Liver (tissue), 8 donors: ENCODE measurements at regions not wholly inside any gene's neighbourhood (a gene's known extent, or its start where the extent isn't known, plus 50 kb on each side); places are given as distances from the start of the nearest gene placed in this dataset.

Experiments
- DNase-seq: peaks from one replicate; pipeline ENCODE4 v3.0.0-alpha.2; 2017; ENCODE audit warnings: low spot score
- H3K27ac ChIP-seq, 2 donors: one replicate each; pipeline ENCODE4 v1.7.0; 2013; ENCODE audit warnings: inconsistent platforms in 2 of 2, low read length in 2 of 2, control low read depth in 1 of 2, low read depth in 1 of 2, mild to moderate bottlenecking in 1 of 2
- H3K27me3 ChIP-seq, 4 donors: one replicate each; pipeline versions ENCODE4 v1.6.1 to v1.7.0; 2013; ENCODE audit warnings: low read length in 3 of 4, inconsistent platforms in 1 of 4, mild to moderate bottlenecking in 1 of 4, moderate library complexity in 1 of 4; ENCODE audit not compliant: control insufficient read depth in 4 of 4, insufficient read depth in 4 of 4
- H3K36me3 ChIP-seq, 4 donors: one replicate each; pipeline versions ENCODE4 v1.6.1 to v1.7.0; 2013; ENCODE audit warnings: low read length in 3 of 4, mild to moderate bottlenecking in 3 of 4, low read depth in 1 of 4, moderate library complexity in 1 of 4; ENCODE audit not compliant: control insufficient read depth in 4 of 4, insufficient read depth in 3 of 4
- H3K4me1 ChIP-seq, 4 donors: one replicate each; pipeline versions ENCODE4 v1.6.1 to v1.7.0; 2013; ENCODE audit warnings: low read length in 3 of 4, mild to moderate bottlenecking in 3 of 4, moderate library complexity in 1 of 4; ENCODE audit not compliant: control insufficient read depth in 4 of 4, insufficient read depth in 4 of 4
- H3K4me3 ChIP-seq, 3 donors: one replicate each; pipeline versions ENCODE4 v1.6.1 to v1.7.0; 2013; ENCODE audit warnings: low read length in 3 of 3, control low read depth in 1 of 3, low read depth in 1 of 3, mild to moderate bottlenecking in 1 of 3
- H3K9ac ChIP-seq, 2 donors: one replicate each; pipeline ENCODE4 v1.7.0; 2013; ENCODE audit warnings: low read length in 2 of 2, mild to moderate bottlenecking in 2 of 2, moderate library complexity in 2 of 2, control low read depth in 1 of 2, low read depth in 1 of 2
- H3K9me3 ChIP-seq, 4 donors: one replicate each; pipeline versions ENCODE4 v1.6.1 to v1.7.0; 2013; ENCODE audit warnings: low read length in 3 of 4; ENCODE audit not compliant: control insufficient read depth in 4 of 4
- ATF3 ChIP-seq: IDR thresholded peaks from 2 replicates; pipeline ENCODE4 v1.6.1; 2016; ENCODE audit warnings: antibody characterized with exemption
- EGR1 ChIP-seq, 2 donors: IDR thresholded peaks; 2 replicates each; pipeline ENCODE4 v1.6.1; 2016 to 2018; ENCODE audit warnings: antibody characterized with exemption in 2 of 2, low read depth in 2 of 2
- FOXA1 ChIP-seq: IDR thresholded peaks from 2 replicates; pipeline ENCODE4 v1.6.1; 2016; ENCODE audit warnings: antibody characterized with exemption
- FOXA2 ChIP-seq: IDR thresholded peaks from 2 replicates; pipeline ENCODE4 v1.6.1; 2016; ENCODE audit warnings: antibody characterized with exemption
- GABPA ChIP-seq, 2 donors: IDR thresholded peaks in 1 of 2; conservative IDR thresholded peaks in 1 of 2; 2 replicates each; pipeline ENCODE4 v1.6.1; 2016; ENCODE audit warnings: antibody characterized with exemption in 2 of 2, mild to moderate bottlenecking in 1 of 2, moderate library complexity in 1 of 2
- HNF4A ChIP-seq, 2 donors: conservative IDR thresholded peaks; 2 replicates each; pipeline ENCODE4 v1.6.1; 2016; ENCODE audit warnings: antibody characterized with exemption in 2 of 2, mild to moderate bottlenecking in 2 of 2
- JUND ChIP-seq, 2 donors: IDR thresholded peaks; 2 replicates each; pipeline ENCODE4 v1.6.1; 2016; ENCODE audit warnings: antibody characterized with exemption in 2 of 2
- NR2F2 ChIP-seq: IDR thresholded peaks from 2 replicates; pipeline ENCODE4 v1.6.1; 2016; ENCODE audit warnings: antibody characterized with exemption
- RAD21 ChIP-seq, 2 donors: IDR thresholded peaks; 2 replicates each; pipeline ENCODE4 v1.6.1; 2016; ENCODE audit warnings: antibody characterized with exemption in 2 of 2, mild to moderate bottlenecking in 2 of 2
- RXRA ChIP-seq, 2 donors: IDR thresholded peaks; 2 replicates each; pipeline ENCODE4 v1.6.1; 2017 to 2018; ENCODE audit warnings: antibody characterized with exemption in 2 of 2, mild to moderate bottlenecking in 1 of 2
- SP1 ChIP-seq: IDR thresholded peaks from 2 replicates; pipeline ENCODE4 v1.6.1; 2018; ENCODE audit warnings: antibody characterized with exemption, mild to moderate bottlenecking
- TAF1 ChIP-seq: conservative IDR thresholded peaks from 2 replicates; pipeline ENCODE4 v1.6.1; 2016; ENCODE audit warnings: antibody characterized with exemption, mild to moderate bottlenecking
- YY1 ChIP-seq: IDR thresholded peaks from 2 replicates; pipeline ENCODE4 v1.6.1; 2016; ENCODE audit warnings: antibody characterized with exemption, mild to moderate bottlenecking
- ZBTB33 ChIP-seq: IDR thresholded peaks from 2 replicates; pipeline ENCODE4 v1.6.1; 2016; ENCODE audit warnings: antibody characterized with exemption
- WGBS: extraction: QIAGEN DNeasy Blood & Tissue Kit; methylation state at CpG from one replicate; pipeline ENCODE4 v1.1.7; 2013; 5-methylcytosine and 5-hydroxymethylcytosine counted together
- TF ChIP-seq, protein P1 (sequence below): fragments of 150-350 bp; IDR thresholded peaks from 2 replicates; pipeline ENCODE4 v1.5.1; 2017; ENCODE audit warnings: improper control_type of control experiment, low read depth, low read length; ENCODE audit not compliant: missing input control
- TF ChIP-seq, protein P2 (sequence below): IDR thresholded peaks from 2 replicates; pipeline ENCODE4 v1.6.1; 2016; ENCODE audit warnings: antibody characterized with exemption
- TF ChIP-seq, protein P3 (sequence below): IDR thresholded peaks from 2 replicates; pipeline ENCODE4 v1.6.1; 2016; ENCODE audit warnings: antibody characterized with exemption, mild to moderate bottlenecking
- donor health status: healthy.
- donor health status: healthy.
- donor health status: healthy.
- donor health status: healthy.
- donor health status: healthy.

- Histone ChIP-seq H3K4me3 (no peak overlapping the region), H3K9me3 (no peaks in the 10 kb centered on the region), H3K4me1 (no peaks in the 10 kb centered on the region), H3K27ac (no peak overlapping the region), H3K27me3 (no peaks in the 10 kb centered on the region), H3K36me3 (no peaks in the 10 kb centered on the region), H3K9ac (no peak overlapping the region)
- TF ChIP-seq RXRA (IDR thresholded peaks at IDR 0.05) (no peak), GABPA (IDR thresholded peaks at IDR 0.05 in 1 of 2, conservative IDR thresholded peaks at IDR 0.05 in 1 of 2) (no peak), YY1 (no peak), TAF1 (no peak), NR2F2 (no peak), HNF4A (conservative IDR thresholded peaks at IDR 0.05) (no peak), EGR1 (IDR thresholded peaks at IDR 0.05; ENCODE audit: low read depth in 2 of 2) (no peak), ATF3 (no peak), FOXA2 (no peak), FOXA1 (no peak), ZBTB33 (no peak), SP1 (no peak), JUND (IDR thresholded peaks at IDR 0.05) (no peak)
- TF ChIP-seq, protein P1, sequence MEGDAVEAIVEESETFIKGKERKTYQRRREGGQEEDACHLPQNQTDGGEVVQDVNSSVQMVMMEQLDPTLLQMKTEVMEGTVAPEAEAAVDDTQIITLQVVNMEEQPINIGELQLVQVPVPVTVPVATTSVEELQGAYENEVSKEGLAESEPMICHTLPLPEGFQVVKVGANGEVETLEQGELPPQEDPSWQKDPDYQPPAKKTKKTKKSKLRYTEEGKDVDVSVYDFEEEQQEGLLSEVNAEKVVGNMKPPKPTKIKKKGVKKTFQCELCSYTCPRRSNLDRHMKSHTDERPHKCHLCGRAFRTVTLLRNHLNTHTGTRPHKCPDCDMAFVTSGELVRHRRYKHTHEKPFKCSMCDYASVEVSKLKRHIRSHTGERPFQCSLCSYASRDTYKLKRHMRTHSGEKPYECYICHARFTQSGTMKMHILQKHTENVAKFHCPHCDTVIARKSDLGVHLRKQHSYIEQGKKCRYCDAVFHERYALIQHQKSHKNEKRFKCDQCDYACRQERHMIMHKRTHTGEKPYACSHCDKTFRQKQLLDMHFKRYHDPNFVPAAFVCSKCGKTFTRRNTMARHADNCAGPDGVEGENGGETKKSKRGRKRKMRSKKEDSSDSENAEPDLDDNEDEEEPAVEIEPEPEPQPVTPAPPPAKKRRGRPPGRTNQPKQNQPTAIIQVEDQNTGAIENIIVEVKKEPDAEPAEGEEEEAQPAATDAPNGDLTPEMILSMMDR: no peak
- TF ChIP-seq, protein P2, sequence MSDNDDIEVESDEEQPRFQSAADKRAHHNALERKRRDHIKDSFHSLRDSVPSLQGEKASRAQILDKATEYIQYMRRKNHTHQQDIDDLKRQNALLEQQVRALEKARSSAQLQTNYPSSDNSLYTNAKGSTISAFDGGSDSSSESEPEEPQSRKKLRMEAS: no peak
- TF ChIP-seq, protein P3, sequence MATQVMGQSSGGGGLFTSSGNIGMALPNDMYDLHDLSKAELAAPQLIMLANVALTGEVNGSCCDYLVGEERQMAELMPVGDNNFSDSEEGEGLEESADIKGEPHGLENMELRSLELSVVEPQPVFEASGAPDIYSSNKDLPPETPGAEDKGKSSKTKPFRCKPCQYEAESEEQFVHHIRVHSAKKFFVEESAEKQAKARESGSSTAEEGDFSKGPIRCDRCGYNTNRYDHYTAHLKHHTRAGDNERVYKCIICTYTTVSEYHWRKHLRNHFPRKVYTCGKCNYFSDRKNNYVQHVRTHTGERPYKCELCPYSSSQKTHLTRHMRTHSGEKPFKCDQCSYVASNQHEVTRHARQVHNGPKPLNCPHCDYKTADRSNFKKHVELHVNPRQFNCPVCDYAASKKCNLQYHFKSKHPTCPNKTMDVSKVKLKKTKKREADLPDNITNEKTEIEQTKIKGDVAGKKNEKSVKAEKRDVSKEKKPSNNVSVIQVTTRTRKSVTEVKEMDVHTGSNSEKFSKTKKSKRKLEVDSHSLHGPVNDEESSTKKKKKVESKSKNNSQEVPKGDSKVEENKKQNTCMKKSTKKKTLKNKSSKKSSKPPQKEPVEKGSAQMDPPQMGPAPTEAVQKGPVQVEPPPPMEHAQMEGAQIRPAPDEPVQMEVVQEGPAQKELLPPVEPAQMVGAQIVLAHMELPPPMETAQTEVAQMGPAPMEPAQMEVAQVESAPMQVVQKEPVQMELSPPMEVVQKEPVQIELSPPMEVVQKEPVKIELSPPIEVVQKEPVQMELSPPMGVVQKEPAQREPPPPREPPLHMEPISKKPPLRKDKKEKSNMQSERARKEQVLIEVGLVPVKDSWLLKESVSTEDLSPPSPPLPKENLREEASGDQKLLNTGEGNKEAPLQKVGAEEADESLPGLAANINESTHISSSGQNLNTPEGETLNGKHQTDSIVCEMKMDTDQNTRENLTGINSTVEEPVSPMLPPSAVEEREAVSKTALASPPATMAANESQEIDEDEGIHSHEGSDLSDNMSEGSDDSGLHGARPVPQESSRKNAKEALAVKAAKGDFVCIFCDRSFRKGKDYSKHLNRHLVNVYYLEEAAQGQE: no peak
- no peak for DNase-seq
- WGBS: 88% methylated on average over 4 of the region's 4 CpGs
Observed at GRCh38 chr13:97881556-97881955, 71.9 kb upstream of the IPO5 start.

DNA sequence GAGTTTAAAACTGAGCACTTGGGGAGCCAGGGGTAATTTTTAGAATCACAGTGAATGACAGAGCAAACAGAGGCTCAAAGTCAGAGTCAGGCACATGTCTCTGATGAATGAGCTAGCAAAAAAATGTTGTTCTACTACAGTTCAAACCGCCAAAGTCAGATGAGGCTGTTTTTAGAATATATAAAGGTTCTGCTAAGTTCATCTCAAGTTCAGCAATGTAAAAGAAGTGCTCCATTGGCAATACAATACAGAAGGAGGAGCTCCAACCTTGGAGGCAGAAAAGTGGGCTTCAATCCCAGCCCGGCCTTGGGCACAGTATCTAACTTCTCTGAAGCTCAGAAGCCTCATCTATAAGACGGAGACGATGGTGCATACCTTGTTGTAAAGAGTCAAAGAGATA is 70.1 kb upstream of the IPO5 start:
- TF ChIP-seq ATF3 (no peak), JUND (IDR thresholded peaks at IDR 0.05) (no peak), TAF1 (no peak), RXRA (IDR thresholded peaks at IDR 0.05) (no peak), EGR1 (IDR thresholded peaks at IDR 0.05; ENCODE audit: low read depth in 2 of 2) (no peak), SP1 (no peak), RAD21 (IDR thresholded peaks at IDR 0.05) (no peak), NR2F2 (no peak), HNF4A (conservative IDR thresholded peaks at IDR 0.05) (no peak), YY1 (no peak)
- TF ChIP-seq, protein P3: no peak
- Histone ChIP-seq H3K36me3 (no peaks in the 10 kb centered on the region), H3K27me3 (no peaks in the 10 kb centered on the region), H3K9me3 (no peaks in the 10 kb centered on the region), H3K4me3 (no peak overlapping the region), H3K9ac (no peak overlapping the region), H3K4me1 (no peaks in the 10 kb centered on the region), H3K27ac (no peak overlapping the region)
- no peak for DNase-seq
- WGBS: 77% methylated on average over 4 of the region's 4 CpGs
